B cell (primary cell): ENCODE measurements at regions not wholly inside any gene's neighbourhood (a gene's known extent, or its start where the extent isn't known, plus 50 kb on each side); places are given as distances from the start of the nearest gene placed in this dataset.

ENCODE experiments used
- EZH2 ChIP-seq: IDR thresholded peaks from 2 replicates; pipeline ENCODE4 v1.6.1; 2012; ENCODE audit warnings: borderline replicate concordance, low read depth, mild to moderate bottlenecking, moderate library complexity, low read length; ENCODE audit not compliant: insufficient read depth, poor library complexity, severe bottlenecking
- TF ChIP-seq, protein P1 (sequence below): fragments of 200-600 bp; IDR thresholded peaks from one replicate; pipeline ENCODE4 v1.8.0; 2022; ENCODE audit warnings: antibody characterized with exemption, mild to moderate bottlenecking

DNA sequence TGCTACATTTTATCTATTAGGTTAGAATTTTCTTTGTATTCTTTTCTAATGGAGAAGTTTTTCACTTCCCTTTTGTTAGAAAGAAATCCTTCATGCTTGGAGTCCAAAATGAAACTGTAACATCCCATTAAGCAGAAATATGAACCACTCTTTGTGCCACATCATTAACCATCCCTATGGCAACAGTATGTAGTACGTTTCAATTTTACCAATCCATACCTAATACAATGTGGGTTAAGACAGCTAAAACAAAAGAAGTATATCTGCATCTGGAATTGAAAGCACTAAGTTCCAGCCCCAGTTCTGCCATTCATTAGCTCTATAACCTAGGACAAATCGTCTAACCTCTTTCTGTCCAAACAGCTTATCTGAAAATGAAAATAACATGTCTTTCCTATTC, 409.2 kb upstream of the SPHKAP start:
- TF ChIP-seq, protein P1, sequence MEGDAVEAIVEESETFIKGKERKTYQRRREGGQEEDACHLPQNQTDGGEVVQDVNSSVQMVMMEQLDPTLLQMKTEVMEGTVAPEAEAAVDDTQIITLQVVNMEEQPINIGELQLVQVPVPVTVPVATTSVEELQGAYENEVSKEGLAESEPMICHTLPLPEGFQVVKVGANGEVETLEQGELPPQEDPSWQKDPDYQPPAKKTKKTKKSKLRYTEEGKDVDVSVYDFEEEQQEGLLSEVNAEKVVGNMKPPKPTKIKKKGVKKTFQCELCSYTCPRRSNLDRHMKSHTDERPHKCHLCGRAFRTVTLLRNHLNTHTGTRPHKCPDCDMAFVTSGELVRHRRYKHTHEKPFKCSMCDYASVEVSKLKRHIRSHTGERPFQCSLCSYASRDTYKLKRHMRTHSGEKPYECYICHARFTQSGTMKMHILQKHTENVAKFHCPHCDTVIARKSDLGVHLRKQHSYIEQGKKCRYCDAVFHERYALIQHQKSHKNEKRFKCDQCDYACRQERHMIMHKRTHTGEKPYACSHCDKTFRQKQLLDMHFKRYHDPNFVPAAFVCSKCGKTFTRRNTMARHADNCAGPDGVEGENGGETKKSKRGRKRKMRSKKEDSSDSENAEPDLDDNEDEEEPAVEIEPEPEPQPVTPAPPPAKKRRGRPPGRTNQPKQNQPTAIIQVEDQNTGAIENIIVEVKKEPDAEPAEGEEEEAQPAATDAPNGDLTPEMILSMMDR: no peak
- no peak for TF ChIP-seq EZH2
